H54 (cell line): ENCODE measurements at regions not wholly inside any gene's neighbourhood (a gene's known extent, or its start where the extent isn't known, plus 50 kb on each side); places are given as distances from the start of the nearest gene placed in this dataset.
"Not testable (repeated sequence)": the region's sequence is repeated elsewhere in the genome, so short reads cannot be mapped to it uniquely, and the experiment has no call there.

Source experiments
- DNase-seq: peaks from one replicate; pipeline ENCODE4 v3.0.0; 2011; ENCODE audit warnings: low spot score, mixed read lengths; ENCODE audit not compliant: insufficient read length
- FAIRE-seq: peaks from 3 replicates; lab custom pipeline; 2011; peaks lifted over from hg19 to GRCh38; lab: Jason Lieb, UNC
- POLR2A ChIP-seq: IDR thresholded peaks from 2 replicates; pipeline ENCODE4 v1.6.1; 2011; ENCODE audit warnings: low read depth, mild to moderate bottlenecking, low read length

DNA sequence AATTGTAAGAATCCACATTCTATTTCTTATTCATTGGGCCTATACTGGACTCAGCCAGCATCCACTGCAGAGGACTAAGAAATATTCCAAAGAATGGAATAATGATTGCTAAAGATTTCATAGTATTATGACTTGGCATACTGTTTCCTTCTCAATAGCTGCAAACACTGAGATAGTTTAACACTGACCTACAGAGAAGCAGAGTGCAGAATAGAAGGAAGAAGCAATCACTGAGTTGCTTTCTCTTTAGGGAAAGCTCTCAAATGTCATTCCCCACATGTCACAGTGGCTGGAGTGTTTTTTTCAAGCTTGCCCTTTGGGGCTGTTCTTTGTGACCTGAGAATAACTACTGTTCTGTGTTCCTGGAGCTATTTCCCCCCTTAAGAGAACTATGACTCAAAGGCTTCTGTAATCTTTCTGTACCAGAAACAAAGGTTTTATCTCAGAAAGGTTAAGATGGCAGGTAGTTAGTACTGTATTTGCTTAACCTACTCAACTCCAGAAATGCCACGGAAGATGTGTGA lies 243.6 kb upstream of the LUZP2 start:
- no peak for TF ChIP-seq POLR2A

GRCh38 chr11:24264868-24265267 lies 232.0 kb upstream of the LUZP2 start:
- DNase-seq (no peak), FAIRE-seq (no peak)
- no peak for TF ChIP-seq POLR2A

More for the DNA sequence above, 243.6 kb upstream of the LUZP2 start:
- DNase-seq = no peak
- FAIRE-seq = no peak

DNA sequence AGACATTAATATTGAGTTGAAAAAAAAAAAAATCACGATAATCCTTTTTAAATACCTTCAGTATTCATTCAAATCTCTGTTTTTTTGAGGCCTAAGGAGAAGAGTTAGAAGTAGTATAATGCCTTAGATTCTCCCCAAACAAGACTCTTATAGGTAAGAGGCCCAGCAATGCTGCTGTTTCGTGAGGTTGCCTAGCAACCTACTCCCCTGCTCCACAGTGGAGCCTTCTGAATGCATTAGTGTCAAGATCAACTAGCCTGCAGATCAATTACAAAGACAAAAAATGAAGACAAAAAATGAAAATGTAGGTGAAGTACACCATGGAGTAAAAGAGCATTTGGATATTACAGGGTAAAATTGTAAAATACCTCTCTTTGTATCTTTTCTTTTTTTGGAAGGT lies 229.8 kb upstream of the LUZP2 start:
- TF ChIP-seq POLR2A = no peak
- DNase-seq (no peak), FAIRE-seq (no peak)

GRCh38 chr11:24271798-24272197 lies 225.1 kb upstream of the LUZP2 start:
- DNase-seq = no peak
- no peak for FAIRE-seq
- TF ChIP-seq POLR2A = no peak

DNA sequence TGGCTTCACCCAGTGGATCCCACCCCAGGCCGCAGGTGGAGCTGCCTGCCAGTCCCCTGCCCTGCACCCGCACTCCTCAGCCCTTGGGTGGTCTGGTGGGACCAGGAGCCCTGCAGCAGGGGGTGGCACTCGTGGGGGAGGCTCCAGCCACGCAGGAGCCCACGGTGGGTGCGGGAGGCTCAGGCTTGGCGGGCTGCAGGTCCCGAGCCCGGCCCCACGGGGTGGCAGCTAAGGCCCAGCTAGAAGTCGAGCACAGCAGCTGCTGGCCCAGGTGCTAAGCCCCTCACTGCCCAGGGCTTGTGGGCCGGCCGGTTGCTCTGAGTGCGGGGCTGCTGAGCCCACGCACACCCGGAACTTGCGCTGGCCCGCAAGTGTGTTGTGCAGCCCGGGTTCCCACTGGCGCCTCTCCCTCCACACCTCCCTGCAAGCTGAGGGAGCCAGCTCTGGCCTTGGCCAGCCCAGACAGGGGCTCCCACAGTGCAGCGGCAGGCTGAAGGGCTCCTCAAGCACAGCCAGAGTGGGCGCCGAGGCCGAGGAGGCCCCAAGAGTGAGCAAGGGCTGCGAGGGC lies 222.6 kb upstream of the LUZP2 start:
- not testable (repeated sequence) for FAIRE-seq, DNase-seq

GRCh38 chr11:24286238-24286637 lies 210.6 kb upstream of the LUZP2 start:
- FAIRE-seq (no peak), DNase-seq (no peak)

GRCh38 chr11:24289301-24289700 lies 207.6 kb upstream of the LUZP2 start:
- DNase-seq (no peak), FAIRE-seq (no peak)
- TF ChIP-seq POLR2A = no peak

More at GRCh38 chr11:24286238-24286637, 210.6 kb upstream of the LUZP2 start:
- no peak for TF ChIP-seq POLR2A

GRCh38 chr11:24293964-24294363 lies 202.9 kb upstream of the LUZP2 start:
- FAIRE-seq (no peak), DNase-seq (no peak)
- TF ChIP-seq POLR2A = no peak

GRCh38 chr11:24295360-24295759 lies 201.5 kb upstream of the LUZP2 start:
- FAIRE-seq = peak; percentile 27
- DNase-seq = no peak
- no peak for TF ChIP-seq POLR2A

DNA sequence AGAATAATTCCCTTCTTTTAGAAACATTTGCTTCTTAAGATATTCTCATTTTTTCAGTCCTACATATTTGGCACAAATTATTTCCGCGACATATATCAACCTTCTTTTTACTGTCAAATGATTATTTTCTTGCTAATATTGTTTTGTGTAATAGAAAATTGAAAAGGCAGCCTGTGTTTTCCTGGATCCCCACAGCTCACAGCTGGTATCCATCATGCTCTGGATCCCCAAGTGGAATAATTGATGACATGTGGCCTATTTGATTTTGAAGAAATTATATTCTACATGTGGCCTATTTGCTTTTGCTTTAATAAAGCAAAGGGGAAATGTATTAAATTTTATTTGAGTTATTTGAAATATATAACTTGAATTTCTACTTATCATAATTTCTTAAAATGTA lies 199.4 kb upstream of the LUZP2 start:
- no peak for DNase-seq
- FAIRE-seq = no peak
- no peak for TF ChIP-seq POLR2A

- DNase-seq (no peak), FAIRE-seq (no peak)
- TF ChIP-seq POLR2A = no peak
Observed at GRCh38 chr11:24298146-24298545, 198.7 kb upstream of the LUZP2 start.

GRCh38 chr11:24311974-24312373 lies 184.9 kb upstream of the LUZP2 start:
- no peak for TF ChIP-seq POLR2A
- FAIRE-seq = no peak
- no peak for DNase-seq

DNA sequence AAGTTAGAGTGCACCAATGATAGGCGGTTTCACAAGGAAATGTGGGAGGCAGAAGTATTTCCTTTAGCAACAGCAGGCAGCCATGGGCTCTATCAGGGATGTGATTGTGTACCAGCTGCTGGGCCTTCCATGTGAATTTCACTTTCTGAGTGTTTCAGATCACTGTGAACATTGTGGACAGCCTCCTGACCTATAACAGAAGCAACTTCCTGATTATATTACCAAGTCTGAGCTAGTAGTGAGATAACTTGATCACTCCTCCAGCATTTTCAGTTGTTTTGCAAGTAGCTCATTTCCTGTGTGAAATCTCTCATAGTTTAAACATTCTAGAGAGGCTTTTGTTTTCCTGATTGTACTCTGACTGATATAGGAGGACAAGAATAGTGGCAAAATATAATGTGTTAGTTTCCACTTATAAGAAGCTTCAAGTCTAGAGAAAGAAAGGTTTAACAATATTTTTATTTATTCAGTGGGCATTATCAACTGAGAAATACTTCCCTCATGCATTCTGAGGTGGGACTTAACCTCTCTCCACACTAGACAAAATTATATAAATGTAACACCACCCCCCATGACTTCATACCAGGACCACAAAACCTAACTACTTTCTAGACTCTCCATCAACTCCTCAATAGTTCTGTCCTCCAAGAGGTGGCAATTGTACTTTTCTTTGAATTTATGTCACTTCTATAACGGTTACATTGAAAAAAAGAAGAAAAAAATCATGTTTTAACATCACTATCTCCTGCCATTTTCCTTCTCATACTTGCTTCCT lies 184.2 kb upstream of the LUZP2 start:
- FAIRE-seq (no peak), DNase-seq (no peak)
- no peak for TF ChIP-seq POLR2A

DNA sequence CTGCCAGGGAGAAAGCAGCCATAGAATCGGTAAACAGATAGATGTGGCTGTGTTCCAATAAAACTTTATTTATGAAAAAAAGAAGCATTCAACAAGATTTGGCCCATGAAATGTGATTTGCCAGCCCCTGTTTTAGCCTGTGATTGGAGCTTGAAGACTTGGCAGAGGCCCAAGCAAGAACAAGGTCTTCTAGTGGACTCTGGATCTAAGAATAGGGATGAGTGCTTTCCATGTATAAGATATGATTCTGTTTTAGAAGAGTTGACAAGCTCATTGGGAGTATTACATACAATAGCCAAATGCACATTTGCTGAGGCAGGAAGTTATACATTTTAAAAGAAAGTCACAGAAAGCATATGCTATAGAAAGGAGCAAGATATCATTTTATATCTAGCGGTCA lies 175.6 kb upstream of the LUZP2 start:
- no peak for DNase-seq
- TF ChIP-seq POLR2A = no peak
- FAIRE-seq = no peak

DNA sequence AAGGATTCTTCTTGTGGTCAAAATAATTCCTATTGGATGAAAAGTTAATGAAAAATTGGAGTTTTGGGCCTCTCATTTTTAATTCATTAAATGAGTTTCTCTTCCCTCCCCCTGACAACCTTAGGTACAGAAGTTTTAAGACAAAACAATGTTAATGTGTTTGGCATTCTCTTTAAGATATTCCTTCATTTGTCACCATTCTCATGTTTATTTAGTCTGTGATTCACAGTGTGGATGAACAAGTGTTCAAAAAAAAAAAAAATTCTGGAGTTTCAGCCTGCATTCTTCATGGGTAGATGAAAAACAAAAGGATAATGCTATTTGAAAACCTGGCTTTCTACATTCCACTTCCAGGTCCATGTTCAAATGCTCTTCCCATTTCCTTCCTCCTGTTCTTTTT lies 172.6 kb upstream of the LUZP2 start:
- TF ChIP-seq POLR2A = no peak
- no peak for DNase-seq
- FAIRE-seq = no peak
